Bone marrow (tissue), 2 donors: ENCODE measurements at regions not wholly inside any gene's neighbourhood (a gene's known extent, or its start where the extent isn't known, plus 50 kb on each side); places are given as distances from the start of the nearest gene placed in this dataset.
"Not testable (repeated sequence)": the region's sequence is repeated elsewhere in the genome, so short reads cannot be mapped to it uniquely, and the experiment has no call there.

ENCODE experiments used
- DNase-seq, 2 donors: peaks; one replicate each; lab custom pipeline; 2025; lab: John Stamatoyannopoulos, UW

- no peak for DNase-seq
Observed at GRCh38 chr5:26543987-26544386, 494.4 kb downstream of the CDH9 start.

- no peak for DNase-seq
Observed at GRCh38 chr5:26538226-26538625, 500.2 kb downstream of the CDH9 start.

GRCh38 chr5:26535215-26535614 is 503.2 kb downstream of the CDH9 start:
- no peak for DNase-seq

- DNase-seq: no peak
Observed at GRCh38 chr5:26530305-26530704, 508.1 kb downstream of the CDH9 start.

GRCh38 chr5:26519245-26519644 is 519.1 kb downstream of the CDH9 start:
- DNase-seq: no peak

GRCh38 chr5:26518065-26518464 is 520.3 kb downstream of the CDH9 start:
- no peak for DNase-seq

GRCh38 chr5:26498972-26499371 is 539.4 kb downstream of the CDH9 start:
- DNase-seq: no peak

- DNase-seq: no peak
Observed at GRCh38 chr5:26495437-26495836, 542.9 kb downstream of the CDH9 start.

GRCh38 chr5:26492906-26493459 is 545.4 kb downstream of the CDH9 start:
- no peak for DNase-seq

GRCh38 chr5:26487553-26487952 is 550.8 kb downstream of the CDH9 start:
- DNase-seq: no peak

- no peak for DNase-seq
Observed at GRCh38 chr5:26486631-26487030, 551.8 kb downstream of the CDH9 start.

- DNase-seq: not testable (repeated sequence)
Observed at GRCh38 chr5:26485146-26485860, 553.1 kb downstream of the CDH9 start.

- DNase-seq: no peak
Observed at GRCh38 chr5:26482810-26483375, 555.5 kb downstream of the CDH9 start.

GRCh38 chr5:26482076-26482809 is 556.1 kb downstream of the CDH9 start:
- no peak for DNase-seq

GRCh38 chr5:26470439-26470838 is 567.9 kb downstream of the CDH9 start:
- no peak for DNase-seq

GRCh38 chr5:26439121-26439520 is 599.3 kb downstream of the CDH9 start:
- DNase-seq: no peak

- DNase-seq: no peak
Observed at GRCh38 chr5:26434688-26435087, 603.7 kb downstream of the CDH9 start.

GRCh38 chr5:26432386-26432785 is 606.0 kb downstream of the CDH9 start:
- no peak for DNase-seq

GRCh38 chr5:26430323-26430722 is 608.1 kb downstream of the CDH9 start:
- DNase-seq: no peak

GRCh38 chr5:26427281-26427680 is 611.1 kb downstream of the CDH9 start:
- no peak for DNase-seq

GRCh38 chr5:26419987-26420386 is 618.4 kb downstream of the CDH9 start:
- DNase-seq: no peak

GRCh38 chr5:26416911-26417310 is 621.5 kb downstream of the CDH9 start:
- no peak for DNase-seq
